ENCODE measurements at regions not wholly inside any gene's neighbourhood (a gene's known extent, or its start where the extent isn't known, plus 50 kb on each side); places are given as distances from the start of the nearest gene placed in this dataset.

DNA sequence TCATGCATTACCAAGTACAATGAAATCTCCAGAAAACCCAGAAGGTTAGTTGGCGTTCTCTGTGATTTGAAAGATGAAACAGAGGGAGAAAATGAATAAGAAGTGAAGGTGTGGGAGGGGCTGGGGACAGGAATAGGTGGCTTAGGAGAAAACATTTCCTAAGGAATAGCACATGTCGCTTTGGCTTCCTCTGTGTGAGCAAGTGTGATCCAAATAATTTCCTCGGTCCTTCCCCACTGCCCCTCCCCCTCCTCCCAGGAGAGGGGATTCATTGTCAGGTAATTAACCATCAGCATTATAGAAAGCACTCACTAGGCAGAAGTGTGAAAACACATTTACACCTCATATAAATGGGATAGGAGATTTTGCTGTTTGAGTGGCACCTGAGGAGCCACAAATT is 105.5 kb downstream of the NUF2 start:
- TF ChIP-seq POLR2A (IDR thresholded peaks at IDR 0.05), result no peak
- TF ChIP-seq, protein P1, sequence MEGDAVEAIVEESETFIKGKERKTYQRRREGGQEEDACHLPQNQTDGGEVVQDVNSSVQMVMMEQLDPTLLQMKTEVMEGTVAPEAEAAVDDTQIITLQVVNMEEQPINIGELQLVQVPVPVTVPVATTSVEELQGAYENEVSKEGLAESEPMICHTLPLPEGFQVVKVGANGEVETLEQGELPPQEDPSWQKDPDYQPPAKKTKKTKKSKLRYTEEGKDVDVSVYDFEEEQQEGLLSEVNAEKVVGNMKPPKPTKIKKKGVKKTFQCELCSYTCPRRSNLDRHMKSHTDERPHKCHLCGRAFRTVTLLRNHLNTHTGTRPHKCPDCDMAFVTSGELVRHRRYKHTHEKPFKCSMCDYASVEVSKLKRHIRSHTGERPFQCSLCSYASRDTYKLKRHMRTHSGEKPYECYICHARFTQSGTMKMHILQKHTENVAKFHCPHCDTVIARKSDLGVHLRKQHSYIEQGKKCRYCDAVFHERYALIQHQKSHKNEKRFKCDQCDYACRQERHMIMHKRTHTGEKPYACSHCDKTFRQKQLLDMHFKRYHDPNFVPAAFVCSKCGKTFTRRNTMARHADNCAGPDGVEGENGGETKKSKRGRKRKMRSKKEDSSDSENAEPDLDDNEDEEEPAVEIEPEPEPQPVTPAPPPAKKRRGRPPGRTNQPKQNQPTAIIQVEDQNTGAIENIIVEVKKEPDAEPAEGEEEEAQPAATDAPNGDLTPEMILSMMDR (IDR thresholded peaks at IDR 0.05), result no peak
- Histone ChIP-seq H3K36me3 (no peaks in the 10 kb centered on the region), H3K27me3 (no peaks in the 10 kb centered on the region), H3K9me3 (peaks cover 0 to 21% (median 1%) of the 10 kb centered on the region in 12 donors), H3K4me3 (no peak overlapping the region), H3K4me1 (no peaks in the 10 kb centered on the region), H3K27ac (no peak overlapping the region)
- DNase-seq, result no peak
- ATAC-seq, result no peak
- intact Hi-C loops (cut with DNase I), result no loop called here
- WGBS, 4 donors, result 44 to 53% (median 45%) methylated on average over 3 of the region's 3 CpGs

DNA sequence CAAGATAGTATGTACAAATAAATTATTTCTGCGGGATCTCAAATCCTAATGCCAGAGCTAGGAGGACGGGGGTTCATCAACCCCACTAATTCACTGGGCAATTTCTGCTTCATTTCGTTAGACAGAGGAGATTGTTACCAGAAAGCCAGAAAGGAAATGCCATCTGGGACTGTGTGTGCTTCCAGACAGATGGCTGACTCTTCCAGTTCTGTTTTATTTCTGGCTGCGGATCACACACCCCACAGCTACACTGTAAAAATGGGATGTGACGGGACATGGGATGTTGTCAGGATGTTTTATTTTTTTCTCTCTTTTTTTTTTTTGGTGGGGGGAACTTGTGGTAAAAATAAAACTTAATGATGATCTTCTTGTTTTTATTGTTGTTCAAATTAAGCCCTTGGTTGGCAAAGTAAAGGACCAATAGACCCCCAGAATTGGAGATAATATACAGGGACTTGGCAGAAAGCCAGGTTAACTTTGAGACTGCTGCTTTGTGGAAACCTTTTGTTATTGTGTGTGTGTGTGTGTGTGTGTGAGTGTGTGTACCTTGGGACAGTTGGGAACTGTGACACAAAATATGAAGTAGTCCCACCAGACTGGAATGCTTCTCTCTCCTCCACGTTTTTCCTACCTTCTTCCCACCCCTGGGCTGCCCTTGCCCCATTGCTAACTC is 114.5 kb downstream of the NUF2 start:
- TF ChIP-seq, protein P1 (IDR thresholded peaks at IDR 0.05), result no peak
- no peak for TF ChIP-seq POLR2A (IDR thresholded peaks at IDR 0.05)
- DNase-seq, result no peak
- Histone ChIP-seq H3K4me3 (no peak overlapping the region), H3K9me3 (peaks cover 0 to 15% (median 1%) of the 10 kb centered on the region in 12 donors), H3K27ac (peak overlapping the region in 1 of 12 donors; percentile 25), H3K36me3 (no peaks in the 10 kb centered on the region), H3K27me3 (peaks cover 0 to 14% (median 0%) of the 10 kb centered on the region in 9 donors), H3K4me1 (no peaks in the 10 kb centered on the region)
- no peak for ATAC-seq
- intact Hi-C loops (cut with DNase I), result no loop called here
- 36 to 50% (median 46%) methylated on average over 6 of the region's 6 CpGs for WGBS, 4 donors

DNA sequence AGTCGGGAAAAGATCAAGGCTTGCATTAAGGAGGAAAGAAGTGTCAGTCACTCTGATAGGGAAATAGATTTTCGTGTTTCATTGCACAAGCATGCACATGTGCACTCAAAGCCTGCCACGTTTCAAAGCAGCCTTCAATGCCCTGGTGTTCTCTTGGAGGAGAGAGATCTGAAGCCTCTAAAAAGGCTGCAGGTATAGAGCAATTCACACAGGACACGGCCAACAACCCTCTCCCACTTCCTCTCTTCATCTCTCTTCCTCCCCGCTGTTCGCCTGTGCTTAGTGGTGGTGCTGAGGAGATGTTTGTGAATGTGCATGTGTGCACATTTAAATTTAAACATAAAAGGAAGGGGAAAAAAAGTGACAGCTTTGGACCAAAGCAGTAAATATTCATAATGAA is 117.7 kb downstream of the NUF2 start:
- 42 to 54% (median 48%) methylated on average over 6 of the region's 6 CpGs for WGBS, 4 donors
- intact Hi-C loops (cut with DNase I), result no loop called here
- TF ChIP-seq POLR2A (IDR thresholded peaks at IDR 0.05), result no peak
- TF ChIP-seq, protein P1 (IDR thresholded peaks at IDR 0.05), result no peak
- ATAC-seq, result no peak
- Histone ChIP-seq H3K27me3 (peaks cover 0 to 14% (median 0%) of the 10 kb centered on the region in 9 donors), H3K36me3 (no peaks in the 10 kb centered on the region), H3K4me1 (no peaks in the 10 kb centered on the region), H3K9me3 (no peaks in the 10 kb centered on the region), H3K27ac (no peak overlapping the region), H3K4me3 (no peak overlapping the region)
- no peak for DNase-seq

DNA sequence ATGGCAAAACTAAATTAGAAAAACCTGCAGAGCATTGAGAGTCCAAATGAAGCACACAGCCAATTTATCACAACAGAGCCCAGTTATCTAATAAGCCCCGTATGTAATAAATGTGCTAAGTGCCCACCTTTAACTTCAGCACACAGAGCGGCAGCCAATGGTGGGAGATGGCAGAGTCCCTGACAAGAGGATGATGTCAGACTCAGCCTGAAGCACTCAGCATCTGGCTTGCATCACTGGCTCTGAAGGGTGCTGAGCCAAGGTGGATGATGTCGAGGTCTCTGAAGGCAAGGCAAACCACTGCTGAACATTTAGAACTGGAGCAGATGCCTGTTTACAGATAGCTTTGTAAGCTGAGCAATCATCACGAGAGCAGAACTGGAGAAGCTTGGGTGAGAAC is 118.3 kb downstream of the NUF2 start:
- peak in 2 of 5 donors; percentile 26 to 45 for DNase-seq
- peak; percentile 58 to 70 (median 59) for ATAC-seq
- TF ChIP-seq, protein P1 (IDR thresholded peaks at IDR 0.05), result no peak
- no peak for TF ChIP-seq POLR2A (IDR thresholded peaks at IDR 0.05)
- Histone ChIP-seq H3K9me3 (no peaks in the 10 kb centered on the region), H3K27ac (no peak overlapping the region), H3K4me1 (no peaks in the 10 kb centered on the region), H3K36me3 (no peaks in the 10 kb centered on the region), H3K4me3 (no peak overlapping the region), H3K27me3 (peaks cover 0 to 14% (median 0%) of the 10 kb centered on the region in 9 donors)
- intact Hi-C loops (cut with DNase I), result no loop called here
- WGBS, 4 donors, result 21 to 25% (median 24%) methylated on average over 4 of the region's 4 CpGs

Data from heart left ventricle (tissue), 16 donors.